Activated CD8-positive, alpha-beta T cell treated with anti-CD3 and anti-CD28 coated beads for 36 hours (primary cell): ENCODE measurements at regions not wholly inside any gene's neighbourhood (a gene's known extent, or its start where the extent isn't known, plus 50 kb on each side); places are given as distances from the start of the nearest gene placed in this dataset.

ENCODE experiments used
- ATAC-seq: fragments of 200-7000 bp; cut with Tn5 transposase; one replicate; pipeline ENCODE4 v1.10.0; 2021; ENCODE audit warnings: mild to moderate bottlenecking, moderate library complexity
- CTCF ChIA-PET: fragments of 350-600 bp; sonication (Branson Sonifier 250); formaldehyde crosslinking; loops from one replicate; lab custom pipeline; 2021; ENCODE audit warnings: antibody characterized with exemption; lab: Charles Lee
- POLR2A ChIA-PET: fragments of 350-600 bp; sonication (Branson Sonifier 250); formaldehyde crosslinking; loops from one replicate; lab custom pipeline; 2021; ENCODE audit warnings: antibody characterized with exemption; lab: Charles Lee
- DNase-seq: peaks from one replicate; pipeline ENCODE4 v3.0.0-alpha.2; 2020
- H3K27ac Mint-ChIP-seq: one replicate; pipeline ENCODE4 v1.8.0; 2021; ENCODE audit warnings: mild to moderate bottlenecking, mixed read lengths
- H3K27me3 Mint-ChIP-seq: one replicate; pipeline ENCODE4 v1.8.0; 2021; ENCODE audit warnings: mixed read lengths
- H3K36me3 Mint-ChIP-seq: one replicate; pipeline ENCODE4 v1.8.0; 2021; ENCODE audit warnings: low read depth, mixed read lengths
- H3K4me1 Mint-ChIP-seq: one replicate; pipeline ENCODE4 v1.8.0; 2021; ENCODE audit warnings: low read depth, mixed read lengths
- H3K4me3 Mint-ChIP-seq: one replicate; pipeline ENCODE4 v1.8.0; 2021; ENCODE audit warnings: mild to moderate bottlenecking, moderate library complexity, mixed read lengths
- H3K9me3 Mint-ChIP-seq: one replicate; pipeline ENCODE4 v1.8.0; 2021; ENCODE audit warnings: mixed read lengths
- CTCF ChIP-seq: fragments of 200-600 bp; IDR thresholded peaks from one replicate; pipeline ENCODE4 v1.8.0; 2022; ENCODE audit warnings: antibody characterized with exemption, mild to moderate bottlenecking
- intact Hi-C: fragments of 100-400 bp; cut with micrococcal nuclease; formaldehyde crosslinking; loops from one replicate; pipeline ENCODE4 v1.10.0; 2022

- no peak for ATAC-seq
- POLR2A ChIA-PET: no interaction called here
- intact Hi-C loops: no loop called here
Measured at GRCh38 chr5:12793373-12793772, 889.1 kb upstream of the CTNND2 start.

DNA sequence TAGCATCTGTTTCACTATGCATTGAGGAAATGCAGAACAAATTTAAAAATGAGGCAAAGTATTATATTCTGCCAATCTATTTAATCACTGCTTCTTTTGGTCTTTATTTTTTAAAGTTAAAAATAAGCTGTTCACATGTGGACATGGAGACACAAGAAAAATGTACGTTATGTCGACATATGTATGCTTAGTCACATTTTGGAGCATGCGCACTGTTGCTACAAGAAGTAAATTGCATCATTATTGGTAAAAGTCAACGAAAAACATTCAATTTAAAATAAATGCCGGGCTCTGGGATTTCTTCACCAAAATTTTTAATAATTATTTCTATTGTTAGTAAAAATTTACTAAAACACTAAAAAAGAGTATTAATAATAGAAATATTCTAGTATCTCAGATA lies 876.3 kb upstream of the CTNND2 start:
- Mint-ChIP-seq H3K27ac (no peak overlapping the region), H3K27me3 (no peaks in the 10 kb centered on the region), H3K9me3 (peaks cover 6% of the 10 kb centered on the region), H3K4me3 (no peak overlapping the region), H3K36me3 (no peaks in the 10 kb centered on the region), H3K4me1 (no peaks in the 10 kb centered on the region)
- POLR2A ChIA-PET: no interaction called here
- intact Hi-C loops: no loop called here
- CTCF ChIA-PET: no interaction called here
- ATAC-seq (no peak), DNase-seq (no peak)
- no peak for TF ChIP-seq CTCF

More at GRCh38 chr5:12793373-12793772, 889.1 kb upstream of the CTNND2 start:
- CTCF ChIA-PET: no interaction called here
- Mint-ChIP-seq H3K36me3 (no peaks in the 10 kb centered on the region), H3K4me3 (no peak overlapping the region), H3K27me3 (no peaks in the 10 kb centered on the region), H3K9me3 (peaks cover 7% of the 10 kb centered on the region), H3K4me1 (no peaks in the 10 kb centered on the region), H3K27ac (no peak overlapping the region)
- DNase-seq: no peak
- TF ChIP-seq CTCF: no peak

GRCh38 chr5:12777342-12777741 lies 873.1 kb upstream of the CTNND2 start:
- ChIA-PET POLR2A (no interaction called here), CTCF (no interaction called here)
- peaks cover 6% of the 10 kb centered on the region for H3K9me3 Mint-ChIP-seq
- H3K36me3 Mint-ChIP-seq: no peaks in the 10 kb centered on the region
- TF ChIP-seq CTCF: no peak
- no peak overlapping the region for H3K4me3 Mint-ChIP-seq
- no peaks in the 10 kb centered on the region for H3K4me1 Mint-ChIP-seq
- intact Hi-C loops: no loop called here
- H3K27ac Mint-ChIP-seq: no peak overlapping the region
- ATAC-seq: no peak
- H3K27me3 Mint-ChIP-seq: no peaks in the 10 kb centered on the region
- DNase-seq: no peak

DNA sequence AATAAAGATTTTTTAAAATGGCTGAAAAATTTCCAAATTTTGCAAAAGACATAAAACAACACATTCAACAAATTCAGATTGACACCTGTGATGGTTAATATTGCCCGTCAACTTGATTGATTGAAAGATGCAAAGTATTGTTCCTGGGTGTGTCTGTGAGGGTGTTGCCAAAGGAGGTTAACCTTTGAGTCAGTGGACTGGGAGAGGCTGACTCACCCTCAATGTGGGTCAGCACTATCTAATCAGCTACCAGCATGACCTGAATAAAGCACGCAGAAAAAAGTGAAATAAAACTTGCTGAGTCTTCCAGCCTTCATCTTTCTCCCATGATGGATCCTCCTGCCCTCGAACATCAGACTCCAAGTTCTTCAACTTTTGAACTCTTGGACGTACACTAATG lies 868.0 kb upstream of the CTNND2 start:
- ChIA-PET CTCF (no interaction called here), POLR2A (no interaction called here)
- no peaks in the 10 kb centered on the region for H3K27me3 Mint-ChIP-seq
- no peak overlapping the region for H3K4me3 Mint-ChIP-seq
- H3K36me3 Mint-ChIP-seq: no peaks in the 10 kb centered on the region
- DNase-seq (no peak), ATAC-seq (no peak)
- no peak overlapping the region for H3K27ac Mint-ChIP-seq
- H3K9me3 Mint-ChIP-seq: peaks cover 12% of the 10 kb centered on the region
- H3K4me1 Mint-ChIP-seq: no peaks in the 10 kb centered on the region
- intact Hi-C loops: no loop called here
- no peak for TF ChIP-seq CTCF

DNA sequence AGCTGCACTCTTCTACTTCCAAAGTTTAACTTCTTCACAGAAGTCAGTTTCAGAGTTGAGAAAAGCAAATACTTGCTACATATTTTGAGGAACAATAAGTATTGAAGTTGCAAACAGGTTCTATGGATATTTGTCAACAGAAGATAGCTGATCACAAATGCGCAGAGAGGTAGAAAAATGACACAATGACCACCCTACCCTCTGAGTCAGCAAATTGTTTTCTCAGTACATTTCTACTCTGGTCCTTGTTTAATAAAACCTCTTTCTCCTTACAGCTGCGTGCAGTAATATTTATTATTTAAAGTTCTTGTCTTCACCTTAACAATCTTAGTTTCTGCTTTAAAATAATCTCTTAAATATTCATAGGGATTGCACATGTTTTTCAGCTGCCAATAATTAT lies 855.1 kb upstream of the CTNND2 start:
- ChIA-PET POLR2A (no interaction called here), CTCF (no interaction called here)
- H3K27ac Mint-ChIP-seq: no peak overlapping the region
- intact Hi-C loops: no loop called here
- TF ChIP-seq CTCF: no peak
- no peaks in the 10 kb centered on the region for H3K4me1 Mint-ChIP-seq
- no peaks in the 10 kb centered on the region for H3K36me3 Mint-ChIP-seq
- ATAC-seq (no peak), DNase-seq (no peak)
- H3K9me3 Mint-ChIP-seq: peaks cover 17% of the 10 kb centered on the region
- no peaks in the 10 kb centered on the region for H3K27me3 Mint-ChIP-seq
- H3K4me3 Mint-ChIP-seq: no peak overlapping the region
